ENCODE measurements at regions not wholly inside any gene's neighbourhood (a gene's known extent, or its start where the extent isn't known, plus 50 kb on each side); places are given as distances from the start of the nearest gene placed in this dataset.

- no peak for DNase-seq
Observed at GRCh38 chr2:139237023-139237422, 456.8 kb upstream of the NXPH2 start.

- DNase-seq, result no peak
Observed at GRCh38 chr2:139230881-139231280, 450.7 kb upstream of the NXPH2 start.

DNA sequence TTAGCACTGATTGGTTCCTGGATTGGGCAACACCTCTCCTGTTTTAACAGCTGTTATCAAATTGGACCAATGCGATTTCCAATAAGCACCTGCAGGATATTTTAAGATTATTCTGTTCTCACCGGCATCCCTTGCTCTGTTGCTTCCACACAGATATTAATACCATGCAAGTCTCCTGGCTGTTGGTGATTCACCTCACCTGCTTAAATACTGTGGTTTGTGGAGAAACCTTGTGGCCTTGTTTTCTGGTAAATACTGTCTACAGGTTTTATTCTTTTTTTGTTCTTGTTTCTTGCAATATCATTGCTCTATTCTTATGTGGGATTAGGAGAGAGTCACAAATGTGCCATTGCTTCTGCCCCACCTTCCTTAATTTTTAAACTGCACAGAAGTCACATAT is 448.1 kb upstream of the NXPH2 start:
- DNase-seq, result no peak

GRCh38 chr2:139225961-139226360 is 445.8 kb upstream of the NXPH2 start:
- DNase-seq, result no peak

GRCh38 chr2:139218181-139218580 is 438.0 kb upstream of the NXPH2 start:
- DNase-seq, result no peak

DNA sequence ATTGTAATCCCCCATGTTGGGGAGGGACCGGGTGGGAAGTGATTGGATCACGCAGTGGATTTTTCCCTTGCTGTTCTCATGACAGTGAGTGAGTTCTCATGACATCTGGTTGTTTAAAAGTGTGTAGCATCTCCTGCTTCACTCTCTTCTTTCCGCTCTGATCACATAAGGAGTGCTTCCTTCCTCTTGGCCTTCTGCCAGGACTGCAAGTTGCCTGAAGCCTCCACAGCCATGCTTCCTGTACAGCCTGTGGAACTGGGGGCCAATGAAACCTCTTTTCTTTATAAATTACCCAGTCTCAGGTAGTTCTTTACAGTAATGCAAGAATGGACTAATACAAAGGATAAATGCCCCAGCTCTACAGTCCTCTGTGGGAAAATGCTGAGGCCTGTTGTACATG is 437.5 kb upstream of the NXPH2 start:
- no peak for DNase-seq

GRCh38 chr2:139216435-139216834 is 436.2 kb upstream of the NXPH2 start:
- DNase-seq, result no peak

GRCh38 chr2:139214801-139215200 is 434.6 kb upstream of the NXPH2 start:
- no peak for DNase-seq

GRCh38 chr2:139209586-139209985 is 429.4 kb upstream of the NXPH2 start:
- DNase-seq, result no peak

- DNase-seq, result no peak
Observed at GRCh38 chr2:139201516-139201915, 421.3 kb upstream of the NXPH2 start.

DNA sequence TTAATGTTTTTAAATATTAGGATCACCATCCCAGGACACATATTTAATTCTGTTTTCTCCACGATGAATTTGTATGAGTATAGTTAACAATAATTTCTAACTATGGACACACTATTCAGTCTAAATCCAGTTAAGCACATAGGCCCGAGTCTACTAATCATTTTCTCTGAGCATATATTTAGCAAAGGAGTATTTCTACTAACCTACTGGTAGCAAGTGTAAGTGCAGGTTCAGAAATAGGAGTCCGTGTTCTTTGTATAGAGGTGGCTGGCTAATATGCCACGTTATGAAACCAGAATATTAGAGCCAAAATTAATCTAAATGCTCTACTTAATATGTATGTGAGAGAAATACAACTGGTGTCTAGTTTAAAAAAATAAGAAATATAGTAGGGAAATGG is 416.6 kb upstream of the NXPH2 start:
- DNase-seq, result no peak

DNA sequence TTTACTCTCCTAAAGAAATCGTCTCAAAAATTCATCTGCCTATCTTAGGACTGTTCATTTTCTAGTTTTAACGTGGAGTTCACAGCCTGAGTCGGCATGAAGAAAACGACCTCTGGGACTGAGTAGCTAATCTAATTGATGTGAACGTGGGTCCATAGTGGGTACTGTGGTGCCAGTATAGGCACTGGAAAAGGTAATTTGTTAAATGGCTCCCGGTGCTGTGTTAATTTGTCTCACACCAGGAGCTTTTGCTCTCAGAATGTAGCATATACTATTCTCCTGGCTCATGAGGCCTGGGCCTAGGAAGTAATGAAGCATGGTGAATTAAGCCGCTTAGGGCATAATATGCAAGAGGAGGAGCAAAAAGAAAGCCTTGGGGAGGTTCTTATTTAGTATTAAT is 414.4 kb upstream of the NXPH2 start:
- no peak for DNase-seq

- DNase-seq, result no peak
Observed at GRCh38 chr2:139177041-139177440, 396.9 kb upstream of the NXPH2 start.

GRCh38 chr2:139175510-139175909 is 395.3 kb upstream of the NXPH2 start:
- DNase-seq, result no peak

GRCh38 chr2:139170406-139170805 is 390.2 kb upstream of the NXPH2 start:
- DNase-seq, result no peak

DNA sequence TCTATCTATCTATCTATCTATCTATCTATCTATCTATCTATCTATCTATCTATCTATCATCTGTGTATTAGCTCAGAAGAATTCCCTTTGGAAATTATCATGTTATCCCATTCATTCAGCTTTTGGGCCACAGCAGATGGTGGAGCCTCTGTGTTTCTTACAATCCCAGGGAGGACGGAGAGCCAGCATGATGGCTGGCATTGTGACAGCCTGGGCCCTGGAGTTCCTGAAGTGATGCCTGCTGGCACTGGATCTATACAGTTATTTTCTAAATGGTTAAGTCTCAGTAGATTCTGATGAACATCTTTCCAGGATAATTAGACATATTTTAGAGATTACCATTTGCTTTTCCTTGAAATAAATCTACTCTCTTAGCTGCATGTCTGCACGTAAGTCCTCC is 385.4 kb upstream of the NXPH2 start:
- no peak for DNase-seq

DNA sequence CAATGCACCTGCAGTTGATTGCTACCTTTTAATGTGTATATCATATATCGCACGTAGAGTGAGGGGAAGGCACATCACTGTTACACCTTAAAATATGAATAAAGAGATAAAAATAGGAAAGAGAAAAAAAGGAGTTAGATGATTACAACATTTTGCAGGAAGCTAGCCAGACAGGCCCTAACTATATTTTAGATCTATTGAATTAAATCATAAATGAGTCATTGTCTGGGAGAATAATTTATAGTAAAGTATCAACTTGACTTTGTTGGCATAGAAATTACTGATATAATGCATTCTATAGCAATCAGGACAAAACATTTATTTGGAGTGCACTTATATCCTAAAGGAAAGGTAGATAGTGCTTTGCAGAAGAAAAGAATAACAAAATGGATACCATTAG is 384.9 kb upstream of the NXPH2 start:
- no peak for DNase-seq

- no peak for DNase-seq
Observed at GRCh38 chr2:139162957-139163356, 382.8 kb upstream of the NXPH2 start.

DNA sequence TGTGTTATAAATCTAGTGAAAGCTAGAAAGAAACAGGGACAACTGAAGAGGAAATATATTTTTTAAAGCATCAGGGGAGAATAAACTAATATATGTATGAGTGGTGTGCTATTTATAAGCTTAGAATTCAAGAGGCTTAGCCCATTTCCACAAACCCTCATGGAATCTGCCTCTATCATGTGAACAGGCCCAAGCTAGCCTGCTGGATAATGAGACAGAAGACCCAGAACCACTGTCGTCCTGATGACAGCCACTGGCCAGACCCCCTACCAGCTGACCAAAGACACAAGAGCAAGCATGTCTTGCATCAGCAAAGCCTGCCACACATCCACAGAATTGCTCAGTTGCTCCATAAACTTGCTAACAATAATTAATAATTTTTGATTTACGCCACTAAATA is 382.3 kb upstream of the NXPH2 start:
- no peak for DNase-seq

DNA sequence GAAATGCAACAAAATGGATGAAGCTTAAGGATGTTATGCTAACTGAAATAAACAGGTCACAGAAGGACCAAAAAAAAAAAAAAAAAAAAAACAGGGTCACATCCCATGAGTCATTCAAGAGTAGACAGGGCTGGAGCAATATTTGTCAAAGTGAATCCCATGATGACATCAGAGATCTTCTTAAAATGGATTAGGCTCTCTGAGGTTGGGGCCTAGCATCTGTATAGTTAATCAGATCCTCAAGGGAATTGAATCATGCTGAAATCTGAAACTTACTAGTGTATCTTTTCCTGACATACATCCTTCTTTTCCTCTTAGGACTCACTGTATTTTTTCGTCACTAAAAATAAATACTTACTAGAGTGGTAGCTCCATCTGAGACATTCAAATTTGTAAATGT is 380.6 kb upstream of the NXPH2 start:
- no peak for DNase-seq

- no peak for DNase-seq
Observed at GRCh38 chr2:139159177-139159576, 379.0 kb upstream of the NXPH2 start.

DNA sequence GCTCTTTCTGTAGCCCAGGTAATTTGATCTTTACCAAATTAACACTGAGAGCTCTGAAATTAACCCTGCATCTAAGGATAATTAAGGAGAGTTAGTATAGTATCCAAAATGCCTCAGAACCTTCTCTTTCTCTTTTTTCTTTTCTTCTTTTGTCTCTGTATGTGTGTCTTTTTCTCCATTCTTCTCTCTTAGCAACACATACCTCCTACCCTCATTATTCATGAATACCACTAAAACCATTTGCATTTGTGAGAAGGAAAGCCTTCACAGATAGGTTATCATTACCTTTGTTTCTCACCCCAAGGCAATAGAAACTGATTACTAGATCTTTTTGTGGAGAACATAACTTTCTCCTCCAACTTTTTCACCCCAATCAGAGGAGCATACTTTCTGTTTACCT is 376.5 kb upstream of the NXPH2 start:
- no peak for DNase-seq

GRCh38 chr2:139155991-139156390 is 375.8 kb upstream of the NXPH2 start:
- DNase-seq, result no peak

DNA sequence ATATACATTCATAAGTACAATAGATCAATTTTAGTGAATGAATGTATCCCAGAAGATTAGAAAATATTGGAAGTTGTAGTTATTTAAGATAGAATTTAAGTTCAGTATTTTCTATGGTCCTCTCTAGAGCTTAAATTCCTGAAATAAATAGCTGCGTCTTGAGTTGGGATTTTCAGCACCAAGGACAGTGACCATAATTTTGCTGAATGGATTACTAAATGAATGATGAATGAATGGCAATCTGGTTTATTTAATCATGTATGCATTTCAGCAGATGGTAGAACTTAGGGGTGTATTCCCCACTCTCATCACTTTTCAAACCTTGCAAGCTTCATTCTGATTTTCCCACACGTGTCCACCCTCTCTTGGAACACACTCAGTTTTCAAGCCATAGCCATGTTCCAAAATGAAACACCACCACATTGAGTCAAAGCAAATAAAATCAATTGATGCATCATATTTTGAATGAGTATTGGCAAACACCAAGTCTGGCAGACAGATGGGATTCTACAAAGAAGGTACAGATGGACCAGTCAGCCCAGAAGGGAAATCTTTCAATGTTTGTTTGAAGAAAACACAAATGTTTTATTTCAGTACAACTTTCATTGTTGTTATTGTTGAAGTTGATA is 362.2 kb upstream of the NXPH2 start:
- DNase-seq, result no peak

GRCh38 chr2:139124271-139124670 is 344.1 kb upstream of the NXPH2 start:
- no peak for DNase-seq

- DNase-seq, result no peak
Observed at GRCh38 chr2:139123795-139124194, 343.6 kb upstream of the NXPH2 start.

Data from retina (tissue), 1 donor.